Mesendoderm (in vitro differentiated cells): ENCODE measurements at regions not wholly inside any gene's neighbourhood (a gene's known extent, or its start where the extent isn't known, plus 50 kb on each side); places are given as distances from the start of the nearest gene placed in this dataset.
"Not testable (repeated sequence)": the region's sequence is repeated elsewhere in the genome, so short reads cannot be mapped to it uniquely, and the experiment has no call there.

Experiments
- DNase-seq: peaks from one replicate; pipeline ENCODE4 v3.0.0; 2013
- H2AK5ac ChIP-seq: 2 replicates; pipeline ENCODE4 v1.6.1; 2013; ENCODE audit warnings: low read length, inconsistent platforms
- H2BK120ac ChIP-seq: 2 replicates; pipeline ENCODE4 v1.6.1; 2013; ENCODE audit warnings: low read depth, mild to moderate bottlenecking, low read length, moderate library complexity, mixed read lengths
- H2BK15ac ChIP-seq: replicated peaks from 2 replicates; pipeline ENCODE4 v1.6.1; 2013; ENCODE audit warnings: low read depth, mild to moderate bottlenecking, moderate library complexity
- H2BK5ac ChIP-seq: 2 replicates; pipeline ENCODE4 v1.6.1; 2013; ENCODE audit warnings: low read length, inconsistent platforms
- H3K18ac ChIP-seq: 2 replicates; pipeline ENCODE4 v1.6.1; 2013; ENCODE audit warnings: mild to moderate bottlenecking, low read length, mixed read lengths
- H3K23ac ChIP-seq: one replicate; pipeline ENCODE4 v1.6.1; 2013; ENCODE audit warnings: low read length
- H3K27ac ChIP-seq: 2 replicates; pipeline ENCODE4 v1.5.1; 2013; ENCODE audit warnings: low read depth, mild to moderate bottlenecking, inconsistent platforms, low read length, moderate library complexity
- H3K27me3 ChIP-seq: 2 replicates; pipeline ENCODE4 v1.6.1; 2013; ENCODE audit warnings: low read length, control low read depth, mild to moderate bottlenecking, inconsistent platforms; ENCODE audit not compliant: insufficient read depth, poor library complexity
- H3K36me3 ChIP-seq: 2 replicates; pipeline ENCODE4 v1.6.1; 2013; ENCODE audit warnings: low read length, inconsistent platforms; ENCODE audit not compliant: control insufficient read depth, insufficient read depth
- H3K4ac ChIP-seq: one replicate; pipeline ENCODE4 v1.6.1; 2013; ENCODE audit warnings: low read depth, mild to moderate bottlenecking, low read length, moderate library complexity
- H3K4me1 ChIP-seq: 2 replicates; pipeline ENCODE4 v1.6.1; 2013; ENCODE audit warnings: low read depth, low read length, inconsistent platforms; ENCODE audit not compliant: control insufficient read depth
- H3K4me2 ChIP-seq: 2 replicates; pipeline ENCODE4 v1.6.1; 2013; ENCODE audit warnings: low read length
- H3K4me3 ChIP-seq: 2 replicates; pipeline ENCODE4 v1.5.1; 2013; ENCODE audit warnings: mild to moderate bottlenecking, low read length
- H3K56ac ChIP-seq: one replicate; pipeline ENCODE4 v1.6.1; 2013; ENCODE audit warnings: low read length
- H3K79me1 ChIP-seq: 2 replicates; pipeline ENCODE4 v1.6.1; 2013; ENCODE audit warnings: low read length, inconsistent platforms
- H3K79me2 ChIP-seq: 2 replicates; pipeline ENCODE4 v1.6.1; 2013; ENCODE audit warnings: mild to moderate bottlenecking, low read length; ENCODE audit not compliant: control insufficient read depth, insufficient read depth
- H3K9ac ChIP-seq: 2 replicates; pipeline ENCODE4 v1.6.1; 2013; ENCODE audit warnings: low read length, inconsistent platforms
- H4K5ac ChIP-seq: one replicate; pipeline ENCODE4 v1.6.1; 2013; ENCODE audit warnings: low read length
- H4K8ac ChIP-seq: one replicate; pipeline ENCODE4 v1.6.1; 2013; ENCODE audit warnings: low read depth, mild to moderate bottlenecking, control low read depth, low read length, moderate library complexity
- WGBS: extraction: QIAGEN DNeasy Blood & Tissue Kit; methylation state at CpG from one replicate; pipeline ENCODE4 v1.1.7; 2013; ENCODE audit warnings: low lambda C conversion rate, missing lambda C conversion rate; ENCODE audit not compliant: insufficient coverage; ENCODE audit errors: extremely low coverage; 5-methylcytosine and 5-hydroxymethylcytosine counted together

DNA sequence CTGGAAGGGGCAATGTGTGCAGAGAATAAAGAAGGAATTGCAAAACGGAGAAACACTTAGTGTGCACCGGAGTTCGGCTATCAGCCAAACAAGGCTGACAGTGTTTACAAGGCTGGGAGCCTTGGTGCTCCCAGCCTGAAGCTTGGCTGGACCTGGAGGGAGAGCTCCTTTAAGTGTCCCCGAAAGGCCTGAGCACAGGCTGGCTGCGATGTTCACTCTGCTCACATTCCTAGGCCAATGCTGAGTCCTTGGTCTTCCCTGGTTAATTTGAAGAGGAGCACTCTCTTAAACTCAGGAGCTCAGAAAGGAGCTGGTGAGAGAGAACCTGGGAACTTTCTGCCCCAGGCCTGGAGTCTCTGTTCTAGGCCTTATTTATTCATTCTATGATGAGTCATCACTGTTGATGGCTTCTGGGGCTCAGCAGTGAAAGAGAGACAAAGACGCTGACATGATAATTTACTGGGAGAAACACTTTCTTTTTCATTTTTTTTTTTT, 88.6 kb upstream of the MYO10 start:
- Histone ChIP-seq H4K5ac (no peak overlapping the region), H4K8ac (peak overlapping the region; percentile 93), H3K79me2 (no peaks in the 10 kb centered on the region), H3K4ac (no peak overlapping the region), H2BK120ac (no peak overlapping the region), H3K79me1 (no peaks in the 10 kb centered on the region), H3K27ac (no peak overlapping the region), H3K9ac (no peak overlapping the region), H2BK5ac (no peak overlapping the region), H3K36me3 (no peaks in the 10 kb centered on the region), H2BK15ac (no peak overlapping the region), H3K56ac (no peak overlapping the region), H3K4me2 (no peak overlapping the region), H3K27me3 (no peaks in the 10 kb centered on the region), H3K4me1 (peaks cover 4% of the 10 kb centered on the region), H3K23ac (no peak overlapping the region), H3K4me3 (no peak overlapping the region), H3K18ac (no peak overlapping the region), H2AK5ac (no peak overlapping the region)
- no CpG with 5 or more reads among the region's 6 CpGs for WGBS
- DNase-seq: peak; percentile 26

DNA sequence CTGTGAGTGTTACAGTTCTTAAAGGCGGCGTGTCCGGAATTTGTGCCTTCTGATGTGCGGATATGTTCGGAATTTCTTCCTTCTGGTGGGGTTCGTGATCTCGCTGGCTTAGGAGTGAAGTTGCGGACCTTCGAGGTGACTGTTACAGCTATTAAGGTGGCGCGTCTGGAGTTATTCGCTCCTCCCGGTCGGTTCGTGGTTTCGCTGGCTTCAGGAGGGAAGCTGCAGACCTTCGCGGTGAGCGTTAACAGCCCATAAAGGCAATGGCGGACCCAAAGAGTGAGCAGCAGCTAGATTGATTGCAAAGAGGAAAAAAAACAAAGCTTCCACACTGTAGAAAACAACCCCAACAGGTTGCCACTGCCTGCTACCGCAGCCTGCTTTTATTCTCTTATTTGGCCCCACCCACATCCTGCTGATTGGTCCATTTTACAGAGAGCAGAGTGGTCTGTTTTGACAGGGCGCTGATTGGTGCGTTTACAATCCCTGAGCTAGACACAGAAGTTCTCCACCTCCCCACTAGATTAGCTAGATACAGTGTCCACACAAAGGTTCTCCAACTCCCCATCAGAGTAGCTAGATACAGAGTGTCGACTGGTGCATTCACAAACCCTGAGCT, 95.7 kb upstream of the MYO10 start:
- H3K9ac ChIP-seq, H4K8ac ChIP-seq, DNase-seq, H2AK5ac ChIP-seq, H3K18ac ChIP-seq, H3K79me2 ChIP-seq, H4K5ac ChIP-seq, H3K4me1 ChIP-seq, H3K4me2 ChIP-seq, H3K23ac ChIP-seq, H3K27me3 ChIP-seq, H3K4me3 ChIP-seq, H3K27ac ChIP-seq, H2BK5ac ChIP-seq, H3K79me1 ChIP-seq, H2BK120ac ChIP-seq, H3K56ac ChIP-seq, H3K36me3 ChIP-seq, H2BK15ac ChIP-seq, H3K4ac ChIP-seq: not testable (repeated sequence)
- no CpG with 5 or more reads among the region's 24 CpGs for WGBS

GRCh38 chr5:17032314-17032985, 96.4 kb upstream of the MYO10 start:
- not testable (repeated sequence) for DNase-seq

DNA sequence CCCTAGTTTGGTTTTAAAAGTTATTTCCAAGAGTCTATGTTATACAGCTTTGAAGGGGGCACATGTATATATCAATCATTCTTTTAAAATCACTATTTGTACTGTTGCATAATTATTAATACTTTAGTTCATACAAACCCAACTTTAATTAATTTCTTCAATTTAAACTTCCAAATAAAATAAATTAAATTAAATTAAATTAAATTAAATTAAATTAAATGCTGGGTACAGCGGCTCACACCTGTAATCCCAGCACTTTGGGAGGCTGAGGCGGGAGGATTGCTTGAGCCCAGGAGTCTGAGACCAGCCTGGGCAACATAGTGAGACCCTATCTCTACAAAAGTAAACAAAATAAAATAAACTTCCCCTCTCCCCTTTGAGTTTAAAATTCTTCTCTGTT, 98.9 kb upstream of the MYO10 start:
- H3K4ac ChIP-seq, H3K79me1 ChIP-seq, H3K27ac ChIP-seq, H4K5ac ChIP-seq, H3K27me3 ChIP-seq, H4K8ac ChIP-seq, H3K4me1 ChIP-seq, DNase-seq, H2BK120ac ChIP-seq, H2AK5ac ChIP-seq, H3K79me2 ChIP-seq, H3K23ac ChIP-seq, H2BK15ac ChIP-seq, H3K4me2 ChIP-seq, H3K56ac ChIP-seq, H3K36me3 ChIP-seq, H3K4me3 ChIP-seq, H3K9ac ChIP-seq, H2BK5ac ChIP-seq, H3K18ac ChIP-seq: not testable (repeated sequence)
- WGBS: no CpG with 5 or more reads among the region's 2 CpGs

More at GRCh38 chr5:17032314-17032985, 96.4 kb upstream of the MYO10 start:
- not testable (repeated sequence) for H3K79me1 ChIP-seq, H3K27me3 ChIP-seq, H3K4ac ChIP-seq, H2BK15ac ChIP-seq, H3K9ac ChIP-seq, H2AK5ac ChIP-seq, H4K5ac ChIP-seq, H3K4me2 ChIP-seq, H2BK5ac ChIP-seq, H3K56ac ChIP-seq, H2BK120ac ChIP-seq, H3K4me3 ChIP-seq, H3K4me1 ChIP-seq, H3K36me3 ChIP-seq, H3K79me2 ChIP-seq, H3K23ac ChIP-seq, H3K18ac ChIP-seq, H4K8ac ChIP-seq, H3K27ac ChIP-seq
- WGBS: no CpG with 5 or more reads among the region's 43 CpGs

GRCh38 chr5:17037751-17038150, 101.7 kb upstream of the MYO10 start:
- H3K56ac ChIP-seq: no peak overlapping the region
- H4K8ac ChIP-seq: no peak overlapping the region
- H3K18ac ChIP-seq: no peak overlapping the region
- H2BK5ac ChIP-seq: no peak overlapping the region
- WGBS: no CpG with 5 or more reads among the region's 3 CpGs
- no peaks in the 10 kb centered on the region for H3K79me1 ChIP-seq
- H3K27ac ChIP-seq: no peak overlapping the region
- no peaks in the 10 kb centered on the region for H3K27me3 ChIP-seq
- H3K4ac ChIP-seq: no peak overlapping the region
- H3K23ac ChIP-seq: no peak overlapping the region
- H2AK5ac ChIP-seq: no peak overlapping the region
- H3K79me2 ChIP-seq: no peaks in the 10 kb centered on the region
- H3K36me3 ChIP-seq: no peaks in the 10 kb centered on the region
- no peak overlapping the region for H4K5ac ChIP-seq
- H2BK120ac ChIP-seq: no peak overlapping the region
- H3K4me2 ChIP-seq: no peak overlapping the region
- H3K4me1 ChIP-seq: no peaks in the 10 kb centered on the region
- H3K4me3 ChIP-seq: no peak overlapping the region
- DNase-seq: no peak
- H2BK15ac ChIP-seq: no peak overlapping the region
- H3K9ac ChIP-seq: no peak overlapping the region
